Liver (tissue), 8 donors: ENCODE measurements at regions not wholly inside any gene's neighbourhood (a gene's known extent, or its start where the extent isn't known, plus 50 kb on each side); places are given as distances from the start of the nearest gene placed in this dataset.

Experiments
- DNase-seq: peaks from one replicate; pipeline ENCODE4 v3.0.0-alpha.2; 2017; ENCODE audit warnings: low spot score
- H3K27ac ChIP-seq, 2 donors: one replicate each; pipeline ENCODE4 v1.7.0; 2013; ENCODE audit warnings: inconsistent platforms in 2 of 2, low read length in 2 of 2, control low read depth in 1 of 2, low read depth in 1 of 2, mild to moderate bottlenecking in 1 of 2
- H3K27me3 ChIP-seq, 4 donors: one replicate each; pipeline versions ENCODE4 v1.6.1 to v1.7.0; 2013; ENCODE audit warnings: low read length in 3 of 4, inconsistent platforms in 1 of 4, mild to moderate bottlenecking in 1 of 4, moderate library complexity in 1 of 4; ENCODE audit not compliant: control insufficient read depth in 4 of 4, insufficient read depth in 4 of 4
- H3K36me3 ChIP-seq, 4 donors: one replicate each; pipeline versions ENCODE4 v1.6.1 to v1.7.0; 2013; ENCODE audit warnings: low read length in 3 of 4, mild to moderate bottlenecking in 3 of 4, low read depth in 1 of 4, moderate library complexity in 1 of 4; ENCODE audit not compliant: control insufficient read depth in 4 of 4, insufficient read depth in 3 of 4
- H3K4me1 ChIP-seq, 4 donors: one replicate each; pipeline versions ENCODE4 v1.6.1 to v1.7.0; 2013; ENCODE audit warnings: low read length in 3 of 4, mild to moderate bottlenecking in 3 of 4, moderate library complexity in 1 of 4; ENCODE audit not compliant: control insufficient read depth in 4 of 4, insufficient read depth in 4 of 4
- H3K4me3 ChIP-seq, 3 donors: one replicate each; pipeline versions ENCODE4 v1.6.1 to v1.7.0; 2013; ENCODE audit warnings: low read length in 3 of 3, control low read depth in 1 of 3, low read depth in 1 of 3, mild to moderate bottlenecking in 1 of 3
- H3K9ac ChIP-seq, 2 donors: one replicate each; pipeline ENCODE4 v1.7.0; 2013; ENCODE audit warnings: low read length in 2 of 2, mild to moderate bottlenecking in 2 of 2, moderate library complexity in 2 of 2, control low read depth in 1 of 2, low read depth in 1 of 2
- H3K9me3 ChIP-seq, 4 donors: one replicate each; pipeline versions ENCODE4 v1.6.1 to v1.7.0; 2013; ENCODE audit warnings: low read length in 3 of 4; ENCODE audit not compliant: control insufficient read depth in 4 of 4
- ATF3 ChIP-seq: IDR thresholded peaks from 2 replicates; pipeline ENCODE4 v1.6.1; 2016; ENCODE audit warnings: antibody characterized with exemption
- CTCF ChIP-seq: fragments of 150-350 bp; IDR thresholded peaks from 2 replicates; pipeline ENCODE4 v1.5.1; 2017; ENCODE audit warnings: improper control_type of control experiment, low read depth, low read length; ENCODE audit not compliant: missing input control
- EGR1 ChIP-seq, 2 donors: IDR thresholded peaks; 2 replicates each; pipeline ENCODE4 v1.6.1; 2016 to 2018; ENCODE audit warnings: antibody characterized with exemption in 2 of 2, low read depth in 2 of 2
- FOXA1 ChIP-seq: IDR thresholded peaks from 2 replicates; pipeline ENCODE4 v1.6.1; 2016; ENCODE audit warnings: antibody characterized with exemption
- FOXA2 ChIP-seq: IDR thresholded peaks from 2 replicates; pipeline ENCODE4 v1.6.1; 2016; ENCODE audit warnings: antibody characterized with exemption
- GABPA ChIP-seq, 2 donors: IDR thresholded peaks in 1 of 2; conservative IDR thresholded peaks in 1 of 2; 2 replicates each; pipeline ENCODE4 v1.6.1; 2016; ENCODE audit warnings: antibody characterized with exemption in 2 of 2, mild to moderate bottlenecking in 1 of 2, moderate library complexity in 1 of 2
- HNF4G ChIP-seq: IDR thresholded peaks from 2 replicates; pipeline ENCODE4 v1.6.1; 2016; ENCODE audit warnings: antibody characterized with exemption
- JUND ChIP-seq, 2 donors: IDR thresholded peaks; 2 replicates each; pipeline ENCODE4 v1.6.1; 2016; ENCODE audit warnings: antibody characterized with exemption in 2 of 2
- NR2F2 ChIP-seq: IDR thresholded peaks from 2 replicates; pipeline ENCODE4 v1.6.1; 2016; ENCODE audit warnings: antibody characterized with exemption
- REST ChIP-seq: IDR thresholded peaks from 2 replicates; pipeline ENCODE4 v1.6.1; 2016; ENCODE audit warnings: antibody characterized with exemption, mild to moderate bottlenecking
- RXRA ChIP-seq, 2 donors: IDR thresholded peaks; 2 replicates each; pipeline ENCODE4 v1.6.1; 2017 to 2018; ENCODE audit warnings: antibody characterized with exemption in 2 of 2, mild to moderate bottlenecking in 1 of 2
- SP1 ChIP-seq: IDR thresholded peaks from 2 replicates; pipeline ENCODE4 v1.6.1; 2018; ENCODE audit warnings: antibody characterized with exemption, mild to moderate bottlenecking
- TAF1 ChIP-seq: conservative IDR thresholded peaks from 2 replicates; pipeline ENCODE4 v1.6.1; 2016; ENCODE audit warnings: antibody characterized with exemption, mild to moderate bottlenecking
- YY1 ChIP-seq: IDR thresholded peaks from 2 replicates; pipeline ENCODE4 v1.6.1; 2016; ENCODE audit warnings: antibody characterized with exemption, mild to moderate bottlenecking
- WGBS: extraction: QIAGEN DNeasy Blood & Tissue Kit; methylation state at CpG from one replicate; pipeline ENCODE4 v1.1.7; 2013; 5-methylcytosine and 5-hydroxymethylcytosine counted together
- donor health status: healthy.
- donor health status: healthy.
- donor health status: healthy.
- donor health status: healthy.
- donor health status: healthy.

- Histone ChIP-seq H3K4me3 (no peak overlapping the region), H3K36me3 (no peaks in the 10 kb centered on the region), H3K27ac (no peak overlapping the region), H3K4me1 (peaks cover 5 to 10% (median 7%) of the 10 kb centered on the region in 4 donors), H3K9ac (no peak overlapping the region), H3K27me3 (no peaks in the 10 kb centered on the region), H3K9me3 (no peaks in the 10 kb centered on the region)
- DNase-seq = no peak
- 92% methylated on average over 10 of the region's 10 CpGs for WGBS
- TF ChIP-seq YY1 (no peak), CTCF (no peak), JUND (IDR thresholded peaks at IDR 0.05) (no peak), NR2F2 (no peak), RXRA (IDR thresholded peaks at IDR 0.05) (no peak), GABPA (IDR thresholded peaks at IDR 0.05 in 1 of 2, conservative IDR thresholded peaks at IDR 0.05 in 1 of 2) (no peak), REST (no peak), FOXA1 (no peak), EGR1 (IDR thresholded peaks at IDR 0.05; ENCODE audit: low read depth in 2 of 2) (no peak), FOXA2 (no peak), HNF4G (no peak), TAF1 (no peak)
Observed at GRCh38 chr2:120437604-120438000, 91.7 kb downstream of the INHBB start.

- 95% methylated on average over 13 of the region's 13 CpGs for WGBS
- H3K9ac ChIP-seq = no peak overlapping the region
- DNase-seq = no peak
- H3K36me3 ChIP-seq = no peaks in the 10 kb centered on the region
- H3K27me3 ChIP-seq = no peaks in the 10 kb centered on the region
- H3K4me1 ChIP-seq = peaks cover 7 to 15% (median 9%) of the 10 kb centered on the region in 4 donors
- no peak for TF ChIP-seq YY1
- no peak for TF ChIP-seq EGR1 (IDR thresholded peaks at IDR 0.05; ENCODE audit: low read depth in 2 of 2)
- H3K4me3 ChIP-seq = no peak overlapping the region
- no peak overlapping the region for H3K27ac ChIP-seq
- no peaks in the 10 kb centered on the region for H3K9me3 ChIP-seq
Observed at GRCh38 chr2:120438301-120439066, 92.5 kb downstream of the INHBB start.

GRCh38 chr2:120439067-120439368 is 93.1 kb downstream of the INHBB start:
- Histone ChIP-seq H3K4me3 (no peak overlapping the region), H3K27ac (no peak overlapping the region), H3K27me3 (no peaks in the 10 kb centered on the region), H3K9me3 (no peaks in the 10 kb centered on the region), H3K9ac (no peak overlapping the region), H3K36me3 (no peaks in the 10 kb centered on the region), H3K4me1 (peaks cover 7 to 15% (median 9%) of the 10 kb centered on the region in 4 donors)
- no peak for DNase-seq
- no peak for TF ChIP-seq HNF4G
- no peak for TF ChIP-seq RXRA (IDR thresholded peaks at IDR 0.05)
- TF ChIP-seq FOXA2 = no peak
- no peak for TF ChIP-seq ATF3
- TF ChIP-seq TAF1 = no peak
- TF ChIP-seq SP1 = no peak
- no peak for TF ChIP-seq FOXA1
